ENCODE measurements at regions not wholly inside any gene's neighbourhood (a gene's known extent, or its start where the extent isn't known, plus 50 kb on each side); places are given as distances from the start of the nearest gene placed in this dataset.

- no peak overlapping the region for H3K27ac Mint-ChIP-seq (ENCODE audit: low read depth, unreplicated experiment)
- BruUV-seq (replicated peaks): no TSS peak
- no peak for DNase-seq (ENCODE audit: unreplicated experiment)
- H3K36me3 Mint-ChIP-seq (ENCODE audit: insufficient read depth, unreplicated experiment): no peaks in the 10 kb centered on the region
- ChIA-PET POLR2A (no interaction called here), CTCF (no interaction called here)
- peaks cover 33% of the 10 kb centered on the region for H3K9me3 Mint-ChIP-seq (ENCODE audit: unreplicated experiment)
- H3K27me3 Mint-ChIP-seq (ENCODE audit: insufficient read depth, unreplicated experiment): no peaks in the 10 kb centered on the region
- no peak for TF ChIP-seq CTCF (IDR thresholded peaks at IDR 0.05; ENCODE audit: unreplicated experiment)
- no peaks in the 10 kb centered on the region for H3K4me1 Mint-ChIP-seq (ENCODE audit: insufficient read depth, unreplicated experiment)
- intact Hi-C loops (cut with micrococcal nuclease): no loop called here
- H3K4me3 Mint-ChIP-seq (ENCODE audit: unreplicated experiment): no peak overlapping the region
Measured at GRCh38 chr19:30153326-30154210, 211.5 kb downstream of the URI1 start.

- H3K9me3 Mint-ChIP-seq (ENCODE audit: unreplicated experiment): peaks cover 25% of the 10 kb centered on the region
- POLR2A ChIA-PET: no interaction called here
Measured at GRCh38 chr19:30154410-30154809, 212.4 kb downstream of the URI1 start.

DNA sequence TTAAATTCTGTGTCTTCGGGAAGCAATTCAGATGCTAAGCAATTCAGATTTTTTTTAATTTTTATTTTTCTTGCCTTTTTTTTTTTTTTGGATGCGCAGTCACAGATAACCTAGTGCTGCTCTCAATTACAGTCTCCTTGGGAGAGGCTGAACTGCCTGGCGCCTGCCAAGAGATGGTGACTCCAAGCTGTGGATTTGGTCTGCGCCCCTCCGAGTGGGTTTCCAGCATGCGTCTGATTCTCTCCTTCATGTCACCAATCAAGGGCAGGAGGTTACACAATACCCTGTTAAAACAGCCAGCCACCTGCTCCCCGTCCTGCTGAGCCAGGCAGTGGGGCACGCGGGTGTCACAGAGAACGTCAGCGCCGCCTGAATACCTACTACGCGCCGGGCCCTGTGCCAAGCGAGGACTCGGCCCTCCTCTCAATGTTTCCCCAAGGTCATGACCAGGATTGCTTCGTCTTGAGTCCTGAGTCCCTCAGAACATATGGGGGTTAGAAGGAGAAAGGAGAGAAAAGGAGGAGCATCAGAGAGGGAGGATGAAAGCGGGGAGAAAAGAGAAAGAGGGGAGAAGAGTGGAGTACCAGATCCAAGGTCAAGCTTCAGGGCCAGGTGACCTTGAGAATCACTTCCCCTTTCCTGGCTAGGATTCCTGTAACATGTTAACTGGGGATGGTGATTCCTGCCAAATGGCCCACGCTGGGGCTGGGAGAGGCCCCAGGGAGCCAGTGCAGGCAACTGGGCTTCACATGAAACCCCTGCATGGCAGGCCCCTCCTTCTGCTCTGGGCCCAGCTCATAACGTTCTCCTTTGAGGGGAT is 213.6 kb downstream of the URI1 start:
- Mint-ChIP-seq H3K4me3 (ENCODE audit: unreplicated experiment) (no peak overlapping the region), H3K9me3 (ENCODE audit: unreplicated experiment) (peaks cover 25% of the 10 kb centered on the region), H3K27ac (ENCODE audit: low read depth, unreplicated experiment) (no peak overlapping the region), H3K36me3 (ENCODE audit: insufficient read depth, unreplicated experiment) (no peaks in the 10 kb centered on the region), H3K27me3 (ENCODE audit: insufficient read depth, unreplicated experiment) (no peaks in the 10 kb centered on the region), H3K4me1 (ENCODE audit: insufficient read depth, unreplicated experiment) (no peaks in the 10 kb centered on the region)
- no peak for DNase-seq (ENCODE audit: unreplicated experiment)
- intact Hi-C loops (cut with micrococcal nuclease): no loop called here
- no TSS peak for BruUV-seq (replicated peaks)
- TF ChIP-seq CTCF (IDR thresholded peaks at IDR 0.05; ENCODE audit: unreplicated experiment): no peak
- POLR2A ChIA-PET: no interaction called here
- CTCF ChIA-PET: interaction anchor here (0.6 to 0.8 kb wide), 2 partner anchors 250 to 1246 kb away, joined by 3 to 4 read pairs; no protein-coding TSS in a partner anchor

More at GRCh38 chr19:30154410-30154809, 212.4 kb downstream of the URI1 start:
- DNase-seq (ENCODE audit: unreplicated experiment): no peak
- TF ChIP-seq CTCF (IDR thresholded peaks at IDR 0.05; ENCODE audit: unreplicated experiment): no peak
- intact Hi-C loops (cut with micrococcal nuclease): no loop called here
- H3K27me3 Mint-ChIP-seq (ENCODE audit: insufficient read depth, unreplicated experiment): no peaks in the 10 kb centered on the region
- H3K4me1 Mint-ChIP-seq (ENCODE audit: insufficient read depth, unreplicated experiment): no peaks in the 10 kb centered on the region
- CTCF ChIA-PET: no interaction called here
- no TSS peak for BruUV-seq (replicated peaks)
- no peak overlapping the region for H3K4me3 Mint-ChIP-seq (ENCODE audit: unreplicated experiment)
- no peaks in the 10 kb centered on the region for H3K36me3 Mint-ChIP-seq (ENCODE audit: insufficient read depth, unreplicated experiment)
- H3K27ac Mint-ChIP-seq (ENCODE audit: low read depth, unreplicated experiment): no peak overlapping the region

DNA sequence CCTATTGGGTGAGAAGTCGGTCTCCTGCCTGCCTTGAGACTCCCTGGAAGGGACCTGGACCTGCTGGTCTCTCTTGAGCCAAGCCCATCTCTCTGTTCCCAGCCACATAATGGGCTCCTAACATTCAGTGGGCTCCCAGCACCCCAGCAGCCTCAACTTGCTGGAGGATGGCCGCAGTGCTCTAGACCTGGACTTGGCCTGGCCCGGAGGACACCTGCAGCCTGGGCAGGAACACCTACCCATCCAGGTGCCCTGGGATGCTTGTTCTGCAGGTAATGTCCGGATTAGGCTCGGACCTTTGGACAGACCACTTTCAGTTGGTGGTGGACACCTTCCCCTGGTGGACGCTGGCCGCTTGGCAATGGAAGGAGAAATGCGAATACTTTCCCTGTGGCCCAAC is 214.6 kb downstream of the URI1 start:
- Mint-ChIP-seq H3K9me3 (ENCODE audit: unreplicated experiment) (peaks cover 25% of the 10 kb centered on the region), H3K4me1 (ENCODE audit: insufficient read depth, unreplicated experiment) (no peaks in the 10 kb centered on the region), H3K36me3 (ENCODE audit: insufficient read depth, unreplicated experiment) (no peaks in the 10 kb centered on the region), H3K27ac (ENCODE audit: low read depth, unreplicated experiment) (no peak overlapping the region), H3K4me3 (ENCODE audit: unreplicated experiment) (no peak overlapping the region), H3K27me3 (ENCODE audit: insufficient read depth, unreplicated experiment) (no peaks in the 10 kb centered on the region)
- BruUV-seq (replicated peaks): no TSS peak
- ChIA-PET POLR2A (no interaction called here), CTCF (interaction anchor here (0.8 kb wide), 1 partner anchor 1247 kb away, joined by 3 read pairs; no protein-coding TSS in a partner anchor)
- no peak for DNase-seq (ENCODE audit: unreplicated experiment)
- no peak for TF ChIP-seq CTCF (IDR thresholded peaks at IDR 0.05; ENCODE audit: unreplicated experiment)
- intact Hi-C loops (cut with micrococcal nuclease): no loop called here
